ENCODE measurements at regions not wholly inside any gene's neighbourhood (a gene's known extent, or its start where the extent isn't known, plus 50 kb on each side); places are given as distances from the start of the nearest gene placed in this dataset.

DNA sequence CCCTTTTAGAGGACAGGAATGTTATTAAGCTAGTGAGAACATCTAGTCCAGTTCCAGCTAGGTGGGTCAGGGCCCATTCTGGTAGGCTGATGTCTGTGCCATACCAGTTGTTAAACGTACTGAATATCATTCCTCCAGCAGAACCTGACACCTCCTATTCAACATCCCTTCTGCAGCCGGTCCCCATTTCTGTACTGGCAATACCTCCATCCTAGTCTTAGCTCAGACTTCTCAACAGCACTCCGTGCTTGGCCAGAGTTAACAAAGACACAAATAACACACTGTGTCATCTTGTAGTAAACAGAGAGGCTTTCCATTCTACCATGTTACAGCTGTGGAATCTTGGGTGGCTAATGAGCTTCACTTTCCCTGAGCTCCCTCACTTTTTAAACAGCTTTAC is 94.3 kb upstream of the PDE3A start:
- no peaks in the 10 kb centered on the region for H3K36me3 ChIP-seq
- no peak for TF ChIP-seq CTCF (IDR thresholded peaks at IDR 0.05; ENCODE audit: borderline replicate concordance)
- intact Hi-C loops (cut with micrococcal nuclease), result no loop called here
- H3K9me3 ChIP-seq (replicated peaks), result no peaks in the 10 kb centered on the region
- no peaks in the 10 kb centered on the region for H3K27me3 ChIP-seq (ENCODE audit: low read depth)
- peak overlapping the region; percentile 90 for H3K27ac ChIP-seq (replicated peaks)
- H3K4me1 ChIP-seq, result peaks cover 41% of the 10 kb centered on the region
- no peak overlapping the region for H3K4me3 ChIP-seq
- DNase-seq, result peak; percentile 15

- Histone ChIP-seq H3K27ac (replicated peaks) (peak overlapping the region; percentile 31), H3K9me3 (replicated peaks) (no peaks in the 10 kb centered on the region), H3K27me3 (ENCODE audit: low read depth) (no peaks in the 10 kb centered on the region), H3K4me1 (peaks cover 9% of the 10 kb centered on the region), H3K36me3 (no peaks in the 10 kb centered on the region), H3K4me3 (peak overlapping the region; percentile 18)
- intact Hi-C loops (cut with micrococcal nuclease), result no loop called here
- no peak for TF ChIP-seq CTCF (IDR thresholded peaks at IDR 0.05; ENCODE audit: borderline replicate concordance)
- no peak for DNase-seq
These were observed 90.1 kb upstream of the PDE3A start for GRCh38 chr12:20278276-20278675.

DNA sequence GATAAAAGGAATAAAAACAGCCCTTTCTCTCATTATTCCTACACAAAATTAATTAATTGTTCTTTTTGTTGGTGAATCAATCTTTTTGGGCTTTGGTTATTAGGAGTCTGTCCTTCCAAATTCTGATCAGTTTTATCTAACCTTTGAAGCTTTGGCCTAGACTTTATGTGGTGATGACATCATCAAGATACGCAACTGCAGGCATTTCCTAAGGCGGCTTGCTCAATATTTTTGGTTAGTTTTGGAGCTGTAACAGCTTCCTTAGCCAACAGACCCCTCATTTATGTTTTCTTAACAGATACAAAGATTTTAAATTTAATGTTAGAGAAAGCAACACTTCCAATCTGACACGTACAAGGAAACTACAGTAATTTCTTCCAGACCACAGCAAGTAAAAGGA is 87.8 kb upstream of the PDE3A start:
- no peaks in the 10 kb centered on the region for H3K9me3 ChIP-seq (replicated peaks)
- peaks cover 3% of the 10 kb centered on the region for H3K4me1 ChIP-seq
- DNase-seq, result no peak
- no peaks in the 10 kb centered on the region for H3K27me3 ChIP-seq (ENCODE audit: low read depth)
- H3K27ac ChIP-seq (replicated peaks), result no peak overlapping the region
- intact Hi-C loops (cut with micrococcal nuclease), result no loop called here
- H3K4me3 ChIP-seq, result no peak overlapping the region
- H3K36me3 ChIP-seq, result no peaks in the 10 kb centered on the region
- no peak for TF ChIP-seq CTCF (IDR thresholded peaks at IDR 0.05; ENCODE audit: borderline replicate concordance)

DNA sequence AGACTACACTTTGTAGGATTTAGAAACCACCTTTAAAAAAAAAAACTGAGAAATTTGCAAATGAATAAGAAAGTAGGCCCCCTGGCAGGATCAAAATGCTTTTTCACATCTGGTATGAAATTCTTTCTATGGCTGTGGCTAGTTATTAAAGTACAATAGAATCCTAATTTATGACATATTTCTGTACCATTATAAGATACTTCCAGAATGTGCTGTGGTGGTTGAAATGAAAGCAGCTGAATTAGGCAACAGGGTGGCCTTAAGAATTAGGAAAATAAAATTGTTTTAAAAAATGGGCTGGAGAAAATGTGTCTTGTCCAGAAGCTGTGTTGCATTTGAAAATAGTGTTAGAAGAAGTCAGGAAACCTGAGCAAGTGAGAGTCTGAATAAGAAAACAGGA is 85.9 kb upstream of the PDE3A start:
- no peaks in the 10 kb centered on the region for H3K36me3 ChIP-seq
- H3K4me3 ChIP-seq, result no peak overlapping the region
- H3K4me1 ChIP-seq, result peaks cover 3% of the 10 kb centered on the region
- no peak overlapping the region for H3K27ac ChIP-seq (replicated peaks)
- H3K9me3 ChIP-seq (replicated peaks), result peaks cover 14% of the 10 kb centered on the region
- H3K27me3 ChIP-seq (ENCODE audit: low read depth), result no peaks in the 10 kb centered on the region
- no peak for TF ChIP-seq CTCF (IDR thresholded peaks at IDR 0.05; ENCODE audit: borderline replicate concordance)
- intact Hi-C loops (cut with micrococcal nuclease), result no loop called here
- no peak for DNase-seq

- Histone ChIP-seq H3K27me3 (ENCODE audit: low read depth) (no peaks in the 10 kb centered on the region), H3K4me3 (no peak overlapping the region), H3K27ac (replicated peaks) (no peak overlapping the region), H3K36me3 (no peaks in the 10 kb centered on the region), H3K4me1 (peaks cover 3% of the 10 kb centered on the region), H3K9me3 (replicated peaks) (peaks cover 17% of the 10 kb centered on the region)
- no peak for TF ChIP-seq CTCF (IDR thresholded peaks at IDR 0.05; ENCODE audit: borderline replicate concordance)
- DNase-seq, result no peak
- intact Hi-C loops (cut with micrococcal nuclease), result no loop called here
These were observed 84.9 kb upstream of the PDE3A start for GRCh38 chr12:20283482-20283881.

- intact Hi-C loops (cut with micrococcal nuclease), result no loop called here
- Histone ChIP-seq H3K36me3 (no peaks in the 10 kb centered on the region), H3K9me3 (replicated peaks) (peaks cover 25% of the 10 kb centered on the region), H3K27me3 (ENCODE audit: low read depth) (no peaks in the 10 kb centered on the region), H3K27ac (replicated peaks) (no peak overlapping the region), H3K4me3 (no peak overlapping the region), H3K4me1 (no peaks in the 10 kb centered on the region)
- DNase-seq, result no peak
- TF ChIP-seq CTCF (IDR thresholded peaks at IDR 0.05; ENCODE audit: borderline replicate concordance), result no peak
These were observed 78.8 kb upstream of the PDE3A start for GRCh38 chr12:20289520-20289919.

All from left ventricle myocardium inferior (tissue), 1 donor.